BE2C (cell line): ENCODE measurements at regions not wholly inside any gene's neighbourhood (a gene's known extent, or its start where the extent isn't known, plus 50 kb on each side); places are given as distances from the start of the nearest gene placed in this dataset.

ENCODE experiments used
- DNase-seq: peaks from one replicate; pipeline ENCODE4 v3.0.0-alpha.2; 2020
- H3K27me3 ChIP-seq: fragments of 250-450 bp; sonication (Bioruptor Pico); 2 replicates; pipeline ENCODE4 v1.5.1; 2020; ENCODE audit warnings: mild to moderate bottlenecking
- H3K36me3 ChIP-seq: fragments of 250-450 bp; sonication (Bioruptor Pico); 2 replicates; pipeline ENCODE4 v1.5.1; 2020; ENCODE audit warnings: mild to moderate bottlenecking
- H3K4me1 ChIP-seq: fragments of 250-450 bp; sonication (Bioruptor Pico); 2 replicates; pipeline ENCODE4 v1.5.1; 2020
- H3K4me3 ChIP-seq: 2 replicates; pipeline ENCODE4 v1.5.1; 2011; ENCODE audit warnings: low read depth, low read length
- H3K9me3 ChIP-seq: fragments of 250-450 bp; sonication (Bioruptor Pico); 2 replicates; pipeline ENCODE4 v1.5.1; 2020
- TF ChIP-seq, protein P1 (sequence below): IDR thresholded peaks from 2 replicates; pipeline ENCODE4 v1.5.1; 2012; ENCODE audit warnings: mild to moderate bottlenecking, low read depth, low read length

DNA sequence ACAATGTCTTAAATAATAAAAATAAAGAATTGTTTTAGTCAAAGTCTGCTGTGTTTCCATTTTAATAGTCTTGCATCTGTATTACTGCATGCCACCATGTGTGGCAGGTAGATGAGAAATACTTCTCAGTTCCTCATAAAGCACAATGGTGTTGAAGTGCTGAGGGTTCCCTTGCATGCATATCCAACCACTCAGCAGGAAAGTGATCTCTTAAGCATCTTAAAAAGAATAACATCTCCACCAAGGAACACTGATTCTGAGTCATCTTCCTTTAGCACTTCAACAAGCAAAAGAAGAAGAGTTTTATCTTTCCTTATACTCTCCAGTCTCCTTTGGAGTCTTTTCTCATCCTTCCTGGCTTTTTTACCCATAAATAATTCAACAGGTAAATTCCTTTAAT lies 602.0 kb downstream of the TBL1XR1 start:
- Histone ChIP-seq H3K9me3 (no peaks in the 10 kb centered on the region; the same call in 1 of the 2 replicates), H3K4me1 (no peaks in the 10 kb centered on the region; the same call in 1 of the 2 replicates), H3K27me3 (no peaks in the 10 kb centered on the region), H3K36me3 (no peaks in the 10 kb centered on the region), H3K4me3 (no peak overlapping the region)
- no peak for DNase-seq
- TF ChIP-seq, protein P1, sequence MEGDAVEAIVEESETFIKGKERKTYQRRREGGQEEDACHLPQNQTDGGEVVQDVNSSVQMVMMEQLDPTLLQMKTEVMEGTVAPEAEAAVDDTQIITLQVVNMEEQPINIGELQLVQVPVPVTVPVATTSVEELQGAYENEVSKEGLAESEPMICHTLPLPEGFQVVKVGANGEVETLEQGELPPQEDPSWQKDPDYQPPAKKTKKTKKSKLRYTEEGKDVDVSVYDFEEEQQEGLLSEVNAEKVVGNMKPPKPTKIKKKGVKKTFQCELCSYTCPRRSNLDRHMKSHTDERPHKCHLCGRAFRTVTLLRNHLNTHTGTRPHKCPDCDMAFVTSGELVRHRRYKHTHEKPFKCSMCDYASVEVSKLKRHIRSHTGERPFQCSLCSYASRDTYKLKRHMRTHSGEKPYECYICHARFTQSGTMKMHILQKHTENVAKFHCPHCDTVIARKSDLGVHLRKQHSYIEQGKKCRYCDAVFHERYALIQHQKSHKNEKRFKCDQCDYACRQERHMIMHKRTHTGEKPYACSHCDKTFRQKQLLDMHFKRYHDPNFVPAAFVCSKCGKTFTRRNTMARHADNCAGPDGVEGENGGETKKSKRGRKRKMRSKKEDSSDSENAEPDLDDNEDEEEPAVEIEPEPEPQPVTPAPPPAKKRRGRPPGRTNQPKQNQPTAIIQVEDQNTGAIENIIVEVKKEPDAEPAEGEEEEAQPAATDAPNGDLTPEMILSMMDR, result no peak

DNA sequence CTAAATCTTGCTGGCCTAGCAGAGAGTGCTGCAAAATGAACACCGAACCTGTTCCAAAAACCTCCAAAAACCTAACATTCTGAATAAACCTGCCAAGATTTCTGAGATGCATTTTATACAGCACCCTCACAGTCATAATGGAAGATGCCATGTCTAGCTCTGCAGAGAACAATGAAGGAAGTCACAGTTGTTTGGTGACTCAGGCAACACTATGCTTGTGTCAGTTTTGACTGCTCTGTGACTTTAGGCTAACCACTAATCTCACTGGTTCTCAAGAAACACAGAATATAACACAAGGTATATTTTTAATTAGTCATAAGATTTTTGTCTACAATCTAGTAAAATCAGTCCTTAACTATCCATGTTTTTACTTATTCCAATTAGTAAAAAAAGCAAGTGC lies 606.6 kb downstream of the TBL1XR1 start:
- H3K27me3 ChIP-seq, result no peaks in the 10 kb centered on the region
- H3K4me1 ChIP-seq, result no peaks in the 10 kb centered on the region; the same call in 1 of the 2 replicates
- no peaks in the 10 kb centered on the region for H3K36me3 ChIP-seq
- DNase-seq, result no peak
- TF ChIP-seq, protein P1, result no peak
- H3K4me3 ChIP-seq, result no peak overlapping the region
- no peaks in the 10 kb centered on the region for H3K9me3 ChIP-seq

DNA sequence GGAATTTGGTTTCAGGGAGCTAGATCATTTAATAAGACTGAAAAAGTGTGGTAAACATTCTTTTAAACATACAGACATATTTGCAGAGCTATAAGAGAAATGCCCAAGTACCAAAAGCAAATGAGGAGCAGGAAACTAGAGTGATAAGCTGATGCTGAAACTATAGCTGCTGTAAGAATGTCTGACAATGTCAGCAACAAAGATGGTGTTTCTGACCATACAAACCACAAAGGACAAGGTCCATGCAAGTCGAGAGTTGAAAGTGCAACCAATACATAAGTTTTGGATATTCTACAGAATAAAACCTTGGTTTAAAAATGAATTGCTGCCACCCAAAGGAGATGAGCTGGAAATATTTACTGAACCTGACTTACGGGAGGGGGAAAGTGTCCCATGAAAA lies 610.2 kb downstream of the TBL1XR1 start:
- H3K4me3 ChIP-seq, result no peak overlapping the region
- TF ChIP-seq, protein P1, result no peak
- no peaks in the 10 kb centered on the region for H3K9me3 ChIP-seq
- no peak for DNase-seq
- no peaks in the 10 kb centered on the region; the same call in 1 of the 2 replicates for H3K4me1 ChIP-seq
- no peaks in the 10 kb centered on the region for H3K36me3 ChIP-seq
- H3K27me3 ChIP-seq, result no peaks in the 10 kb centered on the region

DNA sequence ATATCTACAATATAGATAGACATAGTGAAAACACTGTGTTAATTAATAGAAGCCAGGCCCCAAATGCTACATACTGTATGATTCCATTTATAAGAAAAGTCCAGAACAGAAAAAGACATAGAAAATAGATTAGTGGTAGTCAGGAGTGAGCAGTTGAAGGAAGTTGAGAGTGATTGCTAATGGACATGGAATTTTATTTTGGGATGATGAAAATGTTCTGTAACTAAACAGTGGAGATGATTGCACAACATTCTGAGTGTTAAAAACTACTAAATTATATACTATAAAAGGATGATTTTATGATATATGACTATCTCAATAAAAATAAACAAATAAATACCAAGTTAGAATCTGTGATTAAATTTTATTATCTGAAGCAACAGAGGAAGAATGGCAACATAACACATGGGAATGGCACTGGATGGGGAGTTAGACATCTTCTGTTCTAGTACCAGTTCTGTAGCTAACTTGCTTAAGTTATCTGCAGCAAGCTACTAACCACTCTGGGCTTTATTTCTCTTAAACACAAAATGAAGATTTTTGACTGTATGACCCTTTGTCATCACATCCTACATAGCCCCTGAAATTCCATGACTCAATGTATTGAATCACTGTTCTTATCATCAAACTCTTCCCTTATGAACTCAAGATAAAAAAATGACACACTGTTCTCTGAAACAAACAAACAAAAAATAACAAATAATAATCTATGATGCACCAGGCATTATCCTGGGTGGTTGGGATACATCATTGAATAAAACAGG lies 612.7 kb downstream of the TBL1XR1 start:
- Histone ChIP-seq H3K36me3 (no peaks in the 10 kb centered on the region), H3K4me3 (no peak overlapping the region), H3K9me3 (no peaks in the 10 kb centered on the region), H3K27me3 (no peaks in the 10 kb centered on the region), H3K4me1 (no peaks in the 10 kb centered on the region)
- DNase-seq, result no peak
- TF ChIP-seq, protein P1, result no peak

DNA sequence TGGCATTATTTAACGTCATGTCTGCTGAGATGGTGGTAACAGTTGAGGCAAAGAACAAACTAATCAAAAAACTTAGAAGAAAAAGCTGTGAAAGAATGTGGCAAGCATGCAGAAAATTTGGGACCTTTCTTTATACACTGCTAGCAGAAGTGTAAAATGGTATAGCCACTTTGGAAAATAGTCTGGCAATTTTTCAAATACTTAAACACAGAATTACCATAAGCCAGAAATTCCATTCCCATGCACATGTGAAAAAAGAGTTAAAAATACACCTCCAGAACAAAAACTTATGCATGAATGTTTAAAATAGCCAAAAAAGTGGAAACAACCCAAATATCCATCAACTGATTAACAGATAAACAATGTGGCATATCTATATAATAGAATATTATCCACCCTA lies 613.3 kb downstream of the TBL1XR1 start:
- TF ChIP-seq, protein P1, result no peak
- Histone ChIP-seq H3K36me3 (no peaks in the 10 kb centered on the region), H3K9me3 (no peaks in the 10 kb centered on the region), H3K27me3 (no peaks in the 10 kb centered on the region), H3K4me3 (no peak overlapping the region), H3K4me1 (no peaks in the 10 kb centered on the region)
- DNase-seq, result no peak

DNA sequence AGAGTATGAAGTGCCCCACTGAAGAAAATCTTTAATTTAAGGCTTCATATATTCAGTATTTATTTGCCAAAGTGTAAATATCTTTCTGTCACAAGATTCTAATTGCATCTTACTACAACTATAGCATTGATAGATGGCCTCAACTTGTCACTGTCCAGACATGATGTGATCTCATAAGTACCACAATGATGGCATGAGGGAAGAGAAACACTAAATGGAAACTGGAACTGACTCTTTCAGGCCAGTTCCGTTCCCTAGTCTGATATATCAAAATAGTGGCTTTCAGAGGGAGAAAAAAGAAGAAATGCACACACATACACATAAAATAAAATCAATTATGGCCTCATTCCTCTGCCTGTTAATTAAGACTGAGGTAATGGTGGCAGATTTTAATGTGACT lies 615.7 kb downstream of the TBL1XR1 start:
- H3K4me1 ChIP-seq, result no peaks in the 10 kb centered on the region
- no peaks in the 10 kb centered on the region for H3K36me3 ChIP-seq
- H3K4me3 ChIP-seq, result no peak overlapping the region
- no peaks in the 10 kb centered on the region for H3K9me3 ChIP-seq
- TF ChIP-seq, protein P1, result no peak
- no peaks in the 10 kb centered on the region for H3K27me3 ChIP-seq
- no peak for DNase-seq
